Mesenchymal stem cell (in vitro differentiated cells and primary cell): ENCODE measurements at regions not wholly inside any gene's neighbourhood (a gene's known extent, or its start where the extent isn't known, plus 50 kb on each side); places are given as distances from the start of the nearest gene placed in this dataset.

ENCODE experiments used
- DNase-seq: peaks from one replicate; pipeline ENCODE4 v3.0.0-alpha.2; 2013
- H2AFZ ChIP-seq: one replicate; pipeline ENCODE4 v1.6.1; 2013; ENCODE audit warnings: low read depth, mild to moderate bottlenecking, control low read depth, inconsistent platforms, low read length, moderate library complexity
- H2AK5ac ChIP-seq: 2 replicates; pipeline ENCODE4 v1.6.1; 2013; ENCODE audit warnings: low read length, moderate library complexity, mild to moderate bottlenecking, inconsistent platforms; ENCODE audit not compliant: severe bottlenecking
- H2BK120ac ChIP-seq: one replicate; pipeline ENCODE4 v1.6.1; 2013; ENCODE audit warnings: low read depth, mild to moderate bottlenecking, inconsistent platforms, low read length, moderate library complexity
- H2BK12ac ChIP-seq, 2 experiments: one replicate each; pipeline ENCODE4 v1.6.1; 2013; ENCODE audit warnings: inconsistent platforms in 2 of 2, low read length in 2 of 2, mild to moderate bottlenecking in 2 of 2, moderate library complexity in 2 of 2, control low read depth in 1 of 2
- H2BK15ac ChIP-seq: one replicate; pipeline ENCODE4 v1.6.1; 2013; ENCODE audit warnings: mild to moderate bottlenecking, low read depth, inconsistent platforms; ENCODE audit not compliant: poor library complexity, severe bottlenecking
- H2BK5ac ChIP-seq: 2 replicates; pipeline ENCODE4 v1.6.1; 2013; ENCODE audit warnings: low read depth, mild to moderate bottlenecking, low read length, control low read depth, inconsistent platforms; ENCODE audit not compliant: poor library complexity, severe bottlenecking
- H3K14ac ChIP-seq, 2 experiments: one replicate each; pipeline ENCODE4 v1.6.1; 2013; ENCODE audit warnings: inconsistent platforms in 2 of 2, low read length in 2 of 2, control low read depth in 1 of 2, mild to moderate bottlenecking in 1 of 2, moderate library complexity in 1 of 2
- H3K18ac ChIP-seq, 2 experiments: one replicate each; pipeline ENCODE4 v1.6.1; 2013; ENCODE audit warnings: inconsistent platforms in 2 of 2, low read length in 2 of 2, control low read depth in 1 of 2, low read depth in 1 of 2, mild to moderate bottlenecking in 1 of 2
- H3K23ac ChIP-seq, 2 experiments: one replicate each; pipeline ENCODE4 v1.6.1; 2013; ENCODE audit warnings: inconsistent platforms in 2 of 2, low read length in 2 of 2, mild to moderate bottlenecking in 2 of 2, moderate library complexity in 2 of 2, control low read depth in 1 of 2
- H3K27ac ChIP-seq: 2 replicates; pipeline ENCODE4 v1.5.1; 2013; ENCODE audit warnings: mild to moderate bottlenecking, moderate library complexity, low read length, control low read depth, inconsistent platforms; ENCODE audit not compliant: poor library complexity, severe bottlenecking
- H3K27me3 ChIP-seq, 2 experiments: 2 replicates each; pipeline versions ENCODE4 v1.6.1 to v1.7.0; 2013; ENCODE audit warnings: low read length in 2 of 2, mild to moderate bottlenecking in 2 of 2, moderate library complexity in 2 of 2, control low read depth in 1 of 2, inconsistent platforms in 1 of 2; ENCODE audit not compliant: control insufficient read depth in 1 of 2, insufficient read depth in 1 of 2
- H3K36me3 ChIP-seq, 2 experiments: 2 replicates each; pipeline versions ENCODE4 v1.6.1 to v1.7.0; 2013; ENCODE audit warnings: low read length in 2 of 2, control low read depth in 1 of 2, inconsistent platforms in 1 of 2, low read depth in 1 of 2, mild to moderate bottlenecking in 1 of 2; ENCODE audit not compliant: insufficient read depth in 2 of 2, control insufficient read depth in 1 of 2
- H3K4ac ChIP-seq, 2 experiments: one replicate each; pipeline ENCODE4 v1.6.1; 2013; ENCODE audit warnings: inconsistent platforms in 2 of 2, low read length in 2 of 2, mild to moderate bottlenecking in 2 of 2, moderate library complexity in 2 of 2, control low read depth in 1 of 2, low read depth in 1 of 2
- H3K4me1 ChIP-seq: 2 replicates; pipeline ENCODE4 v1.6.1; 2013; ENCODE audit warnings: low read depth, low read length, control low read depth; ENCODE audit not compliant: control insufficient read depth, insufficient read depth
- H3K4me2 ChIP-seq: 2 replicates; pipeline ENCODE4 v1.6.1; 2013; ENCODE audit warnings: low read length, mild to moderate bottlenecking, inconsistent platforms; ENCODE audit not compliant: poor library complexity, severe bottlenecking
- H3K4me3 ChIP-seq, 2 experiments: 2 replicates each; pipeline versions ENCODE4 v1.5.1 to v1.7.0; 2013; ENCODE audit warnings: low read length in 2 of 2, mild to moderate bottlenecking in 2 of 2, control low read depth in 1 of 2, low read depth in 1 of 2; ENCODE audit not compliant: insufficient read depth in 1 of 2
- H3K79me1 ChIP-seq: replicated peaks from 2 replicates; pipeline ENCODE4 v1.6.1; 2013; ENCODE audit warnings: mild to moderate bottlenecking, control low read depth, low read length, inconsistent platforms; ENCODE audit not compliant: poor library complexity, severe bottlenecking
- H3K9ac ChIP-seq: 2 replicates; pipeline ENCODE4 v1.7.0; 2013; ENCODE audit warnings: mild to moderate bottlenecking, low read length, moderate library complexity
- H3K9me3 ChIP-seq: 2 replicates; pipeline ENCODE4 v1.7.0; 2013; ENCODE audit warnings: mild to moderate bottlenecking, low read length; ENCODE audit not compliant: control insufficient read depth
- H4K8ac ChIP-seq: one replicate; pipeline ENCODE4 v1.6.1; 2013; ENCODE audit warnings: inconsistent platforms, mild to moderate bottlenecking, low read length, moderate library complexity
- H4K91ac ChIP-seq: one replicate; pipeline ENCODE4 v1.6.1; 2013; ENCODE audit warnings: mild to moderate bottlenecking, low read length, inconsistent platforms
- WGBS: methylation state at CpG from one replicate; pipeline ENCODE4 v1.1.7; 2013; ENCODE audit warnings: mixed read lengths; 5-methylcytosine and 5-hydroxymethylcytosine counted together

GRCh38 chr13:58004751-58005150 is 373.2 kb downstream of the PCDH17 start:
- no peak overlapping the region for H3K9ac ChIP-seq
- DNase-seq: no peak
- H3K23ac ChIP-seq: no peak overlapping the region
- no peak overlapping the region for H3K4ac ChIP-seq
- H3K4me1 ChIP-seq: no peaks in the 10 kb centered on the region
- no peak overlapping the region for H2AK5ac ChIP-seq
- no peak overlapping the region for H3K27ac ChIP-seq
- H3K4me3 ChIP-seq: no peak overlapping the region
- H3K9me3 ChIP-seq: peaks cover 17% of the 10 kb centered on the region
- no peak overlapping the region for H2BK15ac ChIP-seq
- no peak overlapping the region for H2AFZ ChIP-seq
- H2BK12ac ChIP-seq: no peak overlapping the region
- no peak overlapping the region for H2BK120ac ChIP-seq
- no peaks in the 10 kb centered on the region for H3K36me3 ChIP-seq
- H3K18ac ChIP-seq: no peak overlapping the region
- no peak overlapping the region for H2BK5ac ChIP-seq
- H3K27me3 ChIP-seq: no peaks in the 10 kb centered on the region
- no peak overlapping the region for H3K4me2 ChIP-seq
- H4K91ac ChIP-seq: no peak overlapping the region
- no peak overlapping the region for H4K8ac ChIP-seq
- no CpG with 5 or more reads among the region's 4 CpGs for WGBS
- no peaks in the 10 kb centered on the region for H3K79me1 ChIP-seq
- no peak overlapping the region for H3K14ac ChIP-seq

DNA sequence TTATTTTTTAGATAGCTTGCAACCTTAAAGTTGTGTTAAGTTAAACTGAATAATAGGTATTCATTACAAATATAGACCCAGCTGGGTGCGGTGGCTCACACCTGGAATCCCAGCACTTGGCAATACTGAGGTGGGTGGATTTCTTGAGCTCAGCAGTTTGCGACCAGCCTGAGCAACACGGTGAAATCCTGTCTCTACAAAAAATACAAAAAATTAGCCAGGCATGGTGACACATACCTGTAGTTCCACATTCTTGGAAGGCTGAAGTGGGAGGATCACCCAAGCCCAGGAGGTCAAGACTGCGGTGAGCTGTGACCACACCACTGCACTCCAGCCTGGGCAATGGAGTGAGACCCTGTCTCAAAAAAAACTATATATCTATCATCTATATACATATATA is 386.5 kb downstream of the PCDH17 start:
- no peak overlapping the region for H2BK5ac ChIP-seq
- no peak overlapping the region for H3K9ac ChIP-seq
- H3K4me1 ChIP-seq: no peaks in the 10 kb centered on the region
- H3K4me2 ChIP-seq: no peak overlapping the region
- no peak overlapping the region for H2BK120ac ChIP-seq
- no peak overlapping the region for H3K27ac ChIP-seq
- no peak for DNase-seq
- H4K8ac ChIP-seq: no peak overlapping the region
- H2BK15ac ChIP-seq: no peak overlapping the region
- peaks cover 4% of the 10 kb centered on the region for H3K9me3 ChIP-seq
- H3K36me3 ChIP-seq: no peaks in the 10 kb centered on the region
- no peak overlapping the region for H3K4me3 ChIP-seq
- H3K79me1 ChIP-seq: no peaks in the 10 kb centered on the region
- H2AK5ac ChIP-seq: no peak overlapping the region
- H3K23ac ChIP-seq: no peak overlapping the region
- no peaks in the 10 kb centered on the region for H3K27me3 ChIP-seq
- 83% methylated on average over 3 of the region's 4 CpGs for WGBS
- H3K18ac ChIP-seq: no peak overlapping the region
- no peak overlapping the region for H2AFZ ChIP-seq
- no peak overlapping the region for H2BK12ac ChIP-seq
- H3K14ac ChIP-seq: no peak overlapping the region
- no peak overlapping the region for H3K4ac ChIP-seq
- H4K91ac ChIP-seq: no peak overlapping the region

GRCh38 chr13:58018865-58019264 is 387.3 kb downstream of the PCDH17 start:
- H3K79me1 ChIP-seq: no peaks in the 10 kb centered on the region
- H2BK5ac ChIP-seq: no peak overlapping the region
- no peak overlapping the region for H2AFZ ChIP-seq
- H3K4ac ChIP-seq: no peak overlapping the region
- no peaks in the 10 kb centered on the region for H3K36me3 ChIP-seq
- H2AK5ac ChIP-seq: no peak overlapping the region
- no peak overlapping the region for H3K23ac ChIP-seq
- no peak overlapping the region for H3K18ac ChIP-seq
- H3K4me3 ChIP-seq: no peak overlapping the region
- H3K27me3 ChIP-seq: no peaks in the 10 kb centered on the region
- H4K8ac ChIP-seq: no peak overlapping the region
- no peak overlapping the region for H3K4me2 ChIP-seq
- H2BK120ac ChIP-seq: no peak overlapping the region
- no peak overlapping the region for H3K9ac ChIP-seq
- no peaks in the 10 kb centered on the region for H3K4me1 ChIP-seq
- no peak overlapping the region for H2BK12ac ChIP-seq
- H3K9me3 ChIP-seq: no peaks in the 10 kb centered on the region
- DNase-seq: no peak
- no peak overlapping the region for H3K14ac ChIP-seq
- H2BK15ac ChIP-seq: no peak overlapping the region
- no CpG with 5 or more reads among the region's 1 CpG for WGBS
- H3K27ac ChIP-seq: no peak overlapping the region
- no peak overlapping the region for H4K91ac ChIP-seq

GRCh38 chr13:58024103-58024502 is 392.6 kb downstream of the PCDH17 start:
- no peak overlapping the region for H3K4me2 ChIP-seq
- no peak overlapping the region for H4K91ac ChIP-seq
- H3K23ac ChIP-seq: no peak overlapping the region
- no peak overlapping the region for H2AK5ac ChIP-seq
- H2BK12ac ChIP-seq: no peak overlapping the region
- H3K79me1 ChIP-seq: no peaks in the 10 kb centered on the region
- no peak overlapping the region for H3K27ac ChIP-seq
- no peak overlapping the region for H2AFZ ChIP-seq
- H3K9ac ChIP-seq: no peak overlapping the region
- H3K36me3 ChIP-seq: no peaks in the 10 kb centered on the region
- no peak overlapping the region for H2BK15ac ChIP-seq
- WGBS: 100% methylated on average over 4 of the region's 7 CpGs
- no peaks in the 10 kb centered on the region for H3K9me3 ChIP-seq
- no peak overlapping the region for H3K4ac ChIP-seq
- no peak for DNase-seq
- H2BK5ac ChIP-seq: no peak overlapping the region
- H4K8ac ChIP-seq: no peak overlapping the region
- H3K18ac ChIP-seq: no peak overlapping the region
- no peaks in the 10 kb centered on the region for H3K4me1 ChIP-seq
- H3K14ac ChIP-seq: no peak overlapping the region
- H2BK120ac ChIP-seq: no peak overlapping the region
- H3K27me3 ChIP-seq: no peaks in the 10 kb centered on the region
- no peak overlapping the region for H3K4me3 ChIP-seq
